HEK293 (cell line): ENCODE measurements at regions not wholly inside any gene's neighbourhood (a gene's known extent, or its start where the extent isn't known, plus 50 kb on each side); places are given as distances from the start of the nearest gene placed in this dataset.

Experiments
- BCL11A ChIP-seq: fragments of 450-650 bp; formaldehyde crosslinking; IDR thresholded peaks from 2 replicates; pipeline ENCODE4 v1.5.1; 2016; ENCODE audit warnings: low read depth, missing biosample characterization, missing genetic modification characterization
- BCL11B ChIP-seq: fragments of 450-650 bp; formaldehyde crosslinking; IDR thresholded peaks from 2 replicates; pipeline ENCODE4 v1.5.1; 2016; ENCODE audit warnings: low read depth, missing biosample characterization, missing genetic modification characterization
- GLIS1 ChIP-seq: fragments of 450-650 bp; formaldehyde crosslinking; IDR thresholded peaks from 2 replicates; pipeline ENCODE4 v1.5.1; 2016; ENCODE audit warnings: missing biosample characterization, missing genetic modification characterization
- KLF8 ChIP-seq: fragments of 450-650 bp; formaldehyde crosslinking; IDR thresholded peaks from 2 replicates; pipeline ENCODE4 v1.5.1; 2016; ENCODE audit warnings: missing biosample characterization, missing genetic modification characterization
- OSR2 ChIP-seq: fragments of 450-650 bp; formaldehyde crosslinking; IDR thresholded peaks from 2 replicates; pipeline ENCODE4 v1.5.1; 2016; ENCODE audit warnings: missing biosample characterization, missing genetic modification characterization
- OVOL3 ChIP-seq: fragments of 450-650 bp; formaldehyde crosslinking; IDR thresholded peaks from 2 replicates; pipeline ENCODE4 v1.5.1; 2016; ENCODE audit warnings: missing biosample characterization, missing genetic modification characterization
- SETDB1 ChIP-seq: IDR thresholded peaks from one replicate; pipeline ENCODE4 v1.6.1; 2017; ENCODE audit warnings: mild to moderate bottlenecking, low read length, moderate library complexity, mixed read lengths; ENCODE audit not compliant: insufficient read length
- SP2 ChIP-seq: fragments of 450-650 bp; formaldehyde crosslinking; IDR thresholded peaks from 2 replicates; pipeline ENCODE4 v1.5.1; 2016; ENCODE audit warnings: missing biosample characterization, missing genetic modification characterization
- ZFHX2 ChIP-seq: fragments of 450-650 bp; formaldehyde crosslinking; conservative IDR thresholded peaks from 2 replicates; pipeline ENCODE4 v1.5.1; 2016; ENCODE audit warnings: missing biosample characterization, missing genetic modification characterization
- ZNF121 ChIP-seq: fragments of 450-650 bp; formaldehyde crosslinking; IDR thresholded peaks from 2 replicates; pipeline ENCODE4 v1.5.1; 2016; ENCODE audit warnings: missing biosample characterization, missing genetic modification characterization
- ZNF155 ChIP-seq: fragments of 450-650 bp; formaldehyde crosslinking; IDR thresholded peaks from 2 replicates; pipeline ENCODE4 v1.5.1; 2016; ENCODE audit warnings: missing biosample characterization, missing genetic modification characterization
- ZNF366 ChIP-seq: fragments of 450-650 bp; formaldehyde crosslinking; conservative IDR thresholded peaks from 2 replicates; pipeline ENCODE4 v1.5.1; 2016; ENCODE audit warnings: missing biosample characterization, missing genetic modification characterization
- ZNF501 ChIP-seq: fragments of 450-650 bp; formaldehyde crosslinking; IDR thresholded peaks from 2 replicates; pipeline ENCODE4 v1.5.1; 2016; ENCODE audit warnings: missing biosample characterization, missing genetic modification characterization
- ZNF629 ChIP-seq: fragments of 450-650 bp; formaldehyde crosslinking; IDR thresholded peaks from 2 replicates; pipeline ENCODE4 v1.5.1; 2017; ENCODE audit warnings: missing biosample characterization, missing genetic modification characterization
- ZSCAN16 ChIP-seq: fragments of 450-650 bp; formaldehyde crosslinking; IDR thresholded peaks from 2 replicates; pipeline ENCODE4 v1.5.1; 2016; ENCODE audit warnings: missing biosample characterization, missing genetic modification characterization
- TF ChIP-seq, protein P1 (sequence below): fragments of 450-650 bp; formaldehyde crosslinking; IDR thresholded peaks from 2 replicates; pipeline ENCODE4 v1.5.1; 2016; ENCODE audit warnings: missing biosample characterization, missing genetic modification characterization
- TF ChIP-seq, protein P2 (sequence below): fragments of 450-650 bp; IDR thresholded peaks from 2 replicates; pipeline ENCODE4 v1.5.1; 2018; ENCODE audit warnings: missing biosample characterization, missing genetic modification characterization
- TF ChIP-seq, protein P3 (sequence below): fragments of 450-650 bp; formaldehyde crosslinking; IDR thresholded peaks from 2 replicates; pipeline ENCODE4 v1.5.1; 2016; ENCODE audit warnings: missing biosample characterization, missing genetic modification characterization
- TF ChIP-seq, protein P4 (sequence below): fragments of 450-650 bp; formaldehyde crosslinking; IDR thresholded peaks from 2 replicates; pipeline ENCODE4 v1.5.1; 2016; ENCODE audit warnings: missing biosample characterization, missing genetic modification characterization
- TF ChIP-seq, protein P5 (sequence below): fragments of 450-650 bp; formaldehyde crosslinking; IDR thresholded peaks from 2 replicates; pipeline ENCODE4 v1.5.1; 2016; ENCODE audit warnings: missing biosample characterization, missing genetic modification characterization
- TF ChIP-seq, protein P6 (sequence below): fragments of 450-650 bp; formaldehyde crosslinking; IDR thresholded peaks from 2 replicates; pipeline ENCODE4 v1.5.0; 2017; ENCODE audit warnings: missing biosample characterization, missing genetic modification characterization, borderline replicate concordance
- TF ChIP-seq, protein P7 (sequence below): fragments of 450-650 bp; formaldehyde crosslinking; IDR thresholded peaks from 2 replicates; pipeline ENCODE4 v1.5.1; 2016; ENCODE audit warnings: missing biosample characterization, missing genetic modification characterization
- TF ChIP-seq, protein P8 (sequence below): fragments of 450-650 bp; formaldehyde crosslinking; IDR thresholded peaks from 2 replicates; pipeline ENCODE4 v1.5.1; 2016; ENCODE audit warnings: missing biosample characterization, missing genetic modification characterization

DNA sequence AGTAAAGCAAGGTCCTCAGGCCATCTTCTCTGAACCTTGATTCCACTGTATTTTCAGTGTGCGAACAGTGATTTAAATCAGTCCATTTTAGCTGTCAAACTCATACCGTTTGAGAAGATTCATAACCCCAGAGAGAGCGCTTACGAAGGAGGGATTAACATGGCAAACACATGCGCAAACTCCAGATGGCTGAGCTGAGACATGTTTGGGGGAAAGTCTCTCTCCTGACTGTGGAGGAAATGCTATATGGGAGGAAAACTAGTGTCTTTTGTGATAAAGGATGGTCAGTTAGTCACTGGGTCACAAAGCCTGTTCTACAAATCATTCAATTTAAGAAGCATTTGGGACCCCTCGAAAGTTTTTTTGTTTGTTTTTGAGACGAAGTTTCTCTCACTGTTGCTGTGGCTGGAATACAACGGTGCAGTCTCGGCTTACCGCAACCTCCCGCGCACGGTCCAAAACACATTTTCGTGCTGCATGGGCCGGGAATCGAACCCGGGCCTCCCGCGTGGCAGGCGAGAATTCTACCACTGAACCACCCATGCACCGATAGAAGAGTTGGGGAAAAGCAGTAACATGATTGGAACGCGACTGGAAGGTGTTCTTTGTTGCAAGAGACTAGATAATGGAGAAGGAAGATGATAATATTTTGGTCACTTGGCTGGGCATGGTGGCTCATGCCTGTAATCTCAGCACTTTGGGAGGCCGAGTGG lies 58.4 kb upstream of the CXADR start (continued):
- TF ChIP-seq, protein P1, sequence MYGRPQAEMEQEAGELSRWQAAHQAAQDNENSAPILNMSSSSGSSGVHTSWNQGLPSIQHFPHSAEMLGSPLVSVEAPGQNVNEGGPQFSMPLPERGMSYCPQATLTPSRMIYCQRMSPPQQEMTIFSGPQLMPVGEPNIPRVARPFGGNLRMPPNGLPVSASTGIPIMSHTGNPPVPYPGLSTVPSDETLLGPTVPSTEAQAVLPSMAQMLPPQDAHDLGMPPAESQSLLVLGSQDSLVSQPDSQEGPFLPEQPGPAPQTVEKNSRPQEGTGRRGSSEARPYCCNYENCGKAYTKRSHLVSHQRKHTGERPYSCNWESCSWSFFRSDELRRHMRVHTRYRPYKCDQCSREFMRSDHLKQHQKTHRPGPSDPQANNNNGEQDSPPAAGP (tag by site-specific recombination): no peak
- TF ChIP-seq BCL11A (tag by site-specific recombination): peak; percentile 89; the same call in 1 of the 2 replicates
- TF ChIP-seq, protein P2, sequence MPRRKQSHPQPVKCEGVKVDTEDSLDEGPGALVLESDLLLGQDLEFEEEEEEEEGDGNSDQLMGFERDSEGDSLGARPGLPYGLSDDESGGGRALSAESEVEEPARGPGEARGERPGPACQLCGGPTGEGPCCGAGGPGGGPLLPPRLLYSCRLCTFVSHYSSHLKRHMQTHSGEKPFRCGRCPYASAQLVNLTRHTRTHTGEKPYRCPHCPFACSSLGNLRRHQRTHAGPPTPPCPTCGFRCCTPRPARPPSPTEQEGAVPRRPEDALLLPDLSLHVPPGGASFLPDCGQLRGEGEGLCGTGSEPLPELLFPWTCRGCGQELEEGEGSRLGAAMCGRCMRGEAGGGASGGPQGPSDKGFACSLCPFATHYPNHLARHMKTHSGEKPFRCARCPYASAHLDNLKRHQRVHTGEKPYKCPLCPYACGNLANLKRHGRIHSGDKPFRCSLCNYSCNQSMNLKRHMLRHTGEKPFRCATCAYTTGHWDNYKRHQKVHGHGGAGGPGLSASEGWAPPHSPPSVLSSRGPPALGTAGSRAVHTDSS (tag by site-specific recombination): peak; percentile 43; the same call in 1 of the 2 replicates
- peak; percentile 47 for TF ChIP-seq ZNF629 (tag by site-specific recombination)
- no peak for TF ChIP-seq SETDB1
- peak; percentile 95 for TF ChIP-seq ZNF501 (tag by site-specific recombination)
- TF ChIP-seq OVOL3 (tag by site-specific recombination): no peak
- TF ChIP-seq ZNF366: peak; percentile 98
- peak; percentile 40; the same call in 1 of the 2 replicates for TF ChIP-seq OSR2 (tag by site-specific recombination)
- TF ChIP-seq ZSCAN16 (tag by site-specific recombination): 0 out of 2 replicates have a peak, but pooled peaks have one; percentile 6
- TF ChIP-seq, protein P3, sequence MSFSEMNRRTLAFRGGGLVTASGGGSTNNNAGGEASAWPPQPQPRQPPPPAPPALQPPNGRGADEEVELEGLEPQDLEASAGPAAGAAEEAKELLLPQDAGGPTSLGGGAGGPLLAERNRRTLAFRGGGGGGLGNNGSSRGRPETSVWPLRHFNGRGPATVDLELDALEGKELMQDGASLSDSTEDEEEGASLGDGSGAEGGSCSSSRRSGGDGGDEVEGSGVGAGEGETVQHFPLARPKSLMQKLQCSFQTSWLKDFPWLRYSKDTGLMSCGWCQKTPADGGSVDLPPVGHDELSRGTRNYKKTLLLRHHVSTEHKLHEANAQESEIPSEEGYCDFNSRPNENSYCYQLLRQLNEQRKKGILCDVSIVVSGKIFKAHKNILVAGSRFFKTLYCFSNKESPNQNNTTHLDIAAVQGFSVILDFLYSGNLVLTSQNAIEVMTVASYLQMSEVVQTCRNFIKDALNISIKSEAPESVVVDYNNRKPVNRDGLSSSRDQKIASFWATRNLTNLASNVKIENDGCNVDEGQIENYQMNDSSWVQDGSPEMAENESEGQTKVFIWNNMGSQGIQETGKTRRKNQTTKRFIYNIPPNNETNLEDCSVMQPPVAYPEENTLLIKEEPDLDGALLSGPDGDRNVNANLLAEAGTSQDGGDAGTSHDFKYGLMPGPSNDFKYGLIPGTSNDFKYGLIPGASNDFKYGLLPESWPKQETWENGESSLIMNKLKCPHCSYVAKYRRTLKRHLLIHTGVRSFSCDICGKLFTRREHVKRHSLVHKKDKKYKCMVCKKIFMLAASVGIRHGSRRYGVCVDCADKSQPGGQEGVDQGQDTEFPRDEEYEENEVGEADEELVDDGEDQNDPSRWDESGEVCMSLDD (tag by site-specific recombination): peak; percentile 55; the same call in 1 of the 2 replicates
- TF ChIP-seq, protein P4, sequence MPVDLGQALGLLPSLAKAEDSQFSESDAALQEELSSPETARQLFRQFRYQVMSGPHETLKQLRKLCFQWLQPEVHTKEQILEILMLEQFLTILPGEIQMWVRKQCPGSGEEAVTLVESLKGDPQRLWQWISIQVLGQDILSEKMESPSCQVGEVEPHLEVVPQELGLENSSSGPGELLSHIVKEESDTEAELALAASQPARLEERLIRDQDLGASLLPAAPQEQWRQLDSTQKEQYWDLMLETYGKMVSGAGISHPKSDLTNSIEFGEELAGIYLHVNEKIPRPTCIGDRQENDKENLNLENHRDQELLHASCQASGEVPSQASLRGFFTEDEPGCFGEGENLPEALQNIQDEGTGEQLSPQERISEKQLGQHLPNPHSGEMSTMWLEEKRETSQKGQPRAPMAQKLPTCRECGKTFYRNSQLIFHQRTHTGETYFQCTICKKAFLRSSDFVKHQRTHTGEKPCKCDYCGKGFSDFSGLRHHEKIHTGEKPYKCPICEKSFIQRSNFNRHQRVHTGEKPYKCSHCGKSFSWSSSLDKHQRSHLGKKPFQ (tag by site-specific recombination): 0 out of 2 replicates have a peak, but pooled peaks have one; percentile 12
- TF ChIP-seq, protein P5, sequence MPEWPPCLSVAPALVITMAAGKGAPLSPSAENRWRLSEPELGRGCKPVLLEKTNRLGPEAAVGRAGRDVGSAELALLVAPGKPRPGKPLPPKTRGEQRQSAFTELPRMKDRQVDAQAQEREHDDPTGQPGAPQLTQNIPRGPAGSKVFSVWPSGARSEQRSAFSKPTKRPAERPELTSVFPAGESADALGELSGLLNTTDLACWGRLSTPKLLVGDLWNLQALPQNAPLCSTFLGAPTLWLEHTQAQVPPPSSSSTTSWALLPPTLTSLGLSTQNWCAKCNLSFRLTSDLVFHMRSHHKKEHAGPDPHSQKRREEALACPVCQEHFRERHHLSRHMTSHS: no peak
- TF ChIP-seq BCL11B: peak; percentile 98
- TF ChIP-seq GLIS1 (tag by site-specific recombination): peak; percentile 60
- TF ChIP-seq, protein P6, sequence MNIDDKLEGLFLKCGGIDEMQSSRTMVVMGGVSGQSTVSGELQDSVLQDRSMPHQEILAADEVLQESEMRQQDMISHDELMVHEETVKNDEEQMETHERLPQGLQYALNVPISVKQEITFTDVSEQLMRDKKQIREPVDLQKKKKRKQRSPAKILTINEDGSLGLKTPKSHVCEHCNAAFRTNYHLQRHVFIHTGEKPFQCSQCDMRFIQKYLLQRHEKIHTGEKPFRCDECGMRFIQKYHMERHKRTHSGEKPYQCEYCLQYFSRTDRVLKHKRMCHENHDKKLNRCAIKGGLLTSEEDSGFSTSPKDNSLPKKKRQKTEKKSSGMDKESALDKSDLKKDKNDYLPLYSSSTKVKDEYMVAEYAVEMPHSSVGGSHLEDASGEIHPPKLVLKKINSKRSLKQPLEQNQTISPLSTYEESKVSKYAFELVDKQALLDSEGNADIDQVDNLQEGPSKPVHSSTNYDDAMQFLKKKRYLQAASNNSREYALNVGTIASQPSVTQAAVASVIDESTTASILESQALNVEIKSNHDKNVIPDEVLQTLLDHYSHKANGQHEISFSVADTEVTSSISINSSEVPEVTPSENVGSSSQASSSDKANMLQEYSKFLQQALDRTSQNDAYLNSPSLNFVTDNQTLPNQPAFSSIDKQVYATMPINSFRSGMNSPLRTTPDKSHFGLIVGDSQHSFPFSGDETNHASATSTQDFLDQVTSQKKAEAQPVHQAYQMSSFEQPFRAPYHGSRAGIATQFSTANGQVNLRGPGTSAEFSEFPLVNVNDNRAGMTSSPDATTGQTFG: 0 out of 2 replicates have a peak, but pooled peaks have one; percentile 39
- TF ChIP-seq ZNF155 (tag by site-specific recombination): no peak
- TF ChIP-seq ZNF121 (tag by site-specific recombination): peak; percentile 60; the same call in 1 of the 2 replicates
- TF ChIP-seq, protein P7, sequence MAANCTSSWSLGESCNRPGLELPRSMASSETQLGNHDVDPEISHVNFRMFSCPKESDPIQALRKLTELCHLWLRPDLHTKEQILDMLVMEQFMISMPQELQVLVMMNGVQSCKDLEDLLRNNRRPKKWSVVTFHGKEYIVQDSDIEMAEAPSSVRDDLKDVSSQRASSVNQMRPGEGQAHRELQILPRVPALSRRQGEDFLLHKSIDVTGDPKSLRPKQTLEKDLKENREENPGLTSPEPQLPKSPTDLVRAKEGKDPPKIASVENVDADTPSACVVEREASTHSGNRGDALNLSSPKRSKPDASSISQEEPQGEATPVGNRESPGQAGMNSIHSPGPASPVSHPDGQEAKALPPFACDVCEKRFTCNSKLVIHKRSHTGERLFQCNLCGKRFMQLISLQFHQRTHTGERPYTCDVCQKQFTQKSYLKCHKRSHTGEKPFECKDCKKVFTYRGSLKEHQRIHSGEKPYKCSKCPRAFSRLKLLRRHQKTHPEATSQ (tag by site-specific recombination): peak; percentile 46; the same call in 1 of the 2 replicates
- peak; percentile 45; the same call in 1 of the 2 replicates for TF ChIP-seq ZFHX2 (tag by site-specific recombination)
- peak; percentile 44 for TF ChIP-seq SP2 (tag by site-specific recombination)
- TF ChIP-seq, protein P8, sequence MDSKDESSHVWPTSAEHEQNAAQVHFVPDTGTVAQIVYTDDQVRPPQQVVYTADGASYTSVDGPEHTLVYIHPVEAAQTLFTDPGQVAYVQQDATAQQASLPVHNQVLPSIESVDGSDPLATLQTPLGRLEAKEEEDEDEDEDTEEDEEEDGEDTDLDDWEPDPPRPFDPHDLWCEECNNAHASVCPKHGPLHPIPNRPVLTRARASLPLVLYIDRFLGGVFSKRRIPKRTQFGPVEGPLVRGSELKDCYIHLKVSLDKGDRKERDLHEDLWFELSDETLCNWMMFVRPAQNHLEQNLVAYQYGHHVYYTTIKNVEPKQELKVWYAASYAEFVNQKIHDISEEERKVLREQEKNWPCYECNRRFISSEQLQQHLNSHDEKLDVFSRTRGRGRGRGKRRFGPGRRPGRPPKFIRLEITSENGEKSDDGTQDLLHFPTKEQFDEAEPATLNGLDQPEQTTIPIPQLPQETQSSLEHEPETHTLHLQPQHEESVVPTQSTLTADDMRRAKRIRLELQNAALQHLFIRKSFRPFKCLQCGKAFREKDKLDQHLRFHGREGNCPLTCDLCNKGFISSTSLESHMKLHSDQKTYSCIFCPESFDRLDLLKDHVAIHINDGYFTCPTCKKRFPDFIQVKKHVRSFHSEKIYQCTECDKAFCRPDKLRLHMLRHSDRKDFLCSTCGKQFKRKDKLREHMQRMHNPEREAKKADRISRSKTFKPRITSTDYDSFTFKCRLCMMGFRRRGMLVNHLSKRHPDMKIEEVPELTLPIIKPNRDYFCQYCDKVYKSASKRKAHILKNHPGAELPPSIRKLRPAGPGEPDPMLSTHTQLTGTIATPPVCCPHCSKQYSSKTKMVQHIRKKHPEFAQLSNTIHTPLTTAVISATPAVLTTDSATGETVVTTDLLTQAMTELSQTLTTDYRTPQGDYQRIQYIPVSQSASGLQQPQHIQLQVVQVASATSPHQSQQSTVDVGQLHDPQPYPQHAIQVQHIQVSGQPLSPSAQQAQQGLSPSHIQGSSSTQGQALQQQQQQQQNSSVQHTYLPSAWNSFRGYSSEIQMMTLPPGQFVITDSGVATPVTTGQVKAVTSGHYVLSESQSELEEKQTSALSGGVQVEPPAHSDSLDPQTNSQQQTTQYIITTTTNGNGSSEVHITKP (tag by site-specific recombination): no peak; the same call in 1 of the 2 replicates
- peak; percentile 61 for TF ChIP-seq KLF8 (tag by site-specific recombination)
